ENCODE measurements at regions not wholly inside any gene's neighbourhood (a gene's known extent, or its start where the extent isn't known, plus 50 kb on each side); places are given as distances from the start of the nearest gene placed in this dataset.

- Histone ChIP-seq H4K20me1 (replicated peaks in 1 of 2; ENCODE audit: control insufficient read depth in 1 of 2, insufficient read depth in 2 of 2, low read length in 2 of 2) (no peaks in the 10 kb centered on the region), H3K4me2 (ENCODE audit: insufficient read depth in 1 of 2, low read depth in 2 of 2, low read length in 2 of 2) (no peak overlapping the region), H2AFZ (ENCODE audit: low read length) (no peak overlapping the region), H3K9me3 (ENCODE audit: insufficient read depth in 2 of 2, low read depth in 1 of 2, low read length in 1 of 2) (peaks cover 29 to 72% of the 10 kb centered on the region in 2 experiments; a peak in 3 of 4 replicates), H2BK12ac (ENCODE audit: low read depth, low read length) (no peak overlapping the region), H3K4me3 (ENCODE audit: extremely low read depth in 1 of 4, insufficient read depth in 2 of 4, low read depth in 3 of 4, low read length in 4 of 4) (no peak overlapping the region), H3K9ac (replicated peaks in 1 of 4; ENCODE audit: extremely low read depth in 1 of 4, low read depth in 3 of 4, low read length in 3 of 4) (no peak overlapping the region), H2BK120ac (replicated peaks; ENCODE audit: low read depth, low read length) (no peak overlapping the region), H4K91ac (replicated peaks; ENCODE audit: insufficient read length, low read length) (no peak overlapping the region), H2BK20ac (ENCODE audit: low read length) (no peak overlapping the region), H3K79me1 (ENCODE audit: low read depth, low read length) (no peaks in the 10 kb centered on the region), H2BK5ac (ENCODE audit: low read depth, low read length) (no peak overlapping the region), H3K14ac (ENCODE audit: insufficient read length) (no peak overlapping the region), H2BK15ac (ENCODE audit: low read length) (no peak overlapping the region), H3K4me1 (replicated peaks in 1 of 4; ENCODE audit: control insufficient read depth in 3 of 4, insufficient read depth in 4 of 4, low read length in 3 of 4) (no peaks in the 10 kb centered on the region), H3K27ac (ENCODE audit: low read depth, low read length) (no peak overlapping the region), H3K18ac (ENCODE audit: extremely low read depth, low read length) (no peak overlapping the region), H3K23ac (ENCODE audit: insufficient read length) (no peak overlapping the region), H3K27me3 (replicated peaks in 1 of 4; ENCODE audit: control insufficient read depth in 3 of 4, extremely low read depth in 1 of 4, insufficient read depth in 3 of 4, low read length in 3 of 4) (no peaks in the 10 kb centered on the region), H4K5ac (ENCODE audit: insufficient read length, low read depth, low read length) (no peak overlapping the region), H3K4ac (replicated peaks; ENCODE audit: insufficient read length, low read depth, low read length) (no peak overlapping the region), H3K79me2 (ENCODE audit: control insufficient read depth in 1 of 2, insufficient read depth in 2 of 2, low read length in 2 of 2) (no peaks in the 10 kb centered on the region), H3K56ac (replicated peaks; ENCODE audit: insufficient read length, low read depth, low read length) (no peak overlapping the region), H4K8ac (ENCODE audit: extremely low read depth, insufficient read depth, low read length) (no peak overlapping the region), H3K23me2 (ENCODE audit: low read depth, low read length) (no peaks in the 10 kb centered on the region), H3K36me3 (ENCODE audit: control insufficient read depth in 2 of 4, insufficient read depth in 4 of 4, low read length in 3 of 4) (no peaks in the 10 kb centered on the region), H2AK5ac (ENCODE audit: low read depth, low read length) (no peak overlapping the region)
- TF ChIP-seq EGR1 (IDR thresholded peaks at IDR 0.05; ENCODE audit: borderline replicate concordance, low read depth, low read length) (no peak), KDM1A (IDR thresholded peaks at IDR 0.05; ENCODE audit: borderline replicate concordance, low read length) (no peak), TEAD4 (IDR thresholded peaks at IDR 0.05; ENCODE audit: low read depth, low read length) (no peak), GTF2F1 (IDR thresholded peaks at IDR 0.05; ENCODE audit: borderline replicate concordance, low read depth, low read length) (no peak)
- ChIA-PET CTCF (ENCODE audit: partially characterized antibody) (no interaction called here), POLR2A (ENCODE audit: partially characterized antibody) (no interaction called here)
- DNase-seq (ENCODE audit: low read depth in 1 of 2, low spot score in 2 of 2) (no peak), FAIRE-seq (no peak)
- 62% methylated on average over 6 of the region's 6 CpGs; no CpG with 5 or more reads in 1 of the 2 experiments for WGBS, 2 experiments (ENCODE audit: extremely low coverage in 1 of 2, insufficient coverage in 1 of 2, insufficient read length in 1 of 2, insufficient replicate concordance in 2 of 2, low coverage in 1 of 2, low lambda C conversion rate in 2 of 2, missing lambda C conversion rate in 1 of 2)
Observed at GRCh38 chr14:106013879-106014376, 487.5 kb downstream of the TMEM121 start.

Data from H1 (cell line).